CD4-positive, alpha-beta memory T cell (primary cell): ENCODE measurements at regions not wholly inside any gene's neighbourhood (a gene's known extent, or its start where the extent isn't known, plus 50 kb on each side); places are given as distances from the start of the nearest gene placed in this dataset.

ENCODE experiments used
- CTCF ChIA-PET: fragments of 350-600 bp; sonication (Branson Sonifier 250); formaldehyde crosslinking; loops from one replicate; lab custom pipeline; 2021; ENCODE audit warnings: inconsistent platforms; ENCODE audit not compliant: partially characterized antibody; lab: Charles Lee
- POLR2A ChIA-PET: fragments of 350-600 bp; sonication (Branson Sonifier 250); formaldehyde crosslinking; loops from one replicate; lab custom pipeline; 2021; ENCODE audit not compliant: partially characterized antibody; lab: Charles Lee
- DNase-seq, 5 donors: peaks; one replicate each; pipeline versions ENCODE4 v3.0.0 to v3.0.0-alpha.2; 2020 to 2022; ENCODE audit warnings: mixed read lengths in 1 of 5
- H3K27ac ChIP-seq: one replicate; pipeline ENCODE4 v1.7.0; 2013; ENCODE audit warnings: low read depth, low read length
- H3K27me3 ChIP-seq: 2 replicates; pipeline ENCODE4 v1.7.0; 2013; ENCODE audit warnings: mild to moderate bottlenecking, low read length, moderate library complexity; ENCODE audit not compliant: insufficient read depth
- H3K36me3 ChIP-seq: 2 replicates; pipeline ENCODE4 v1.7.0; 2013; ENCODE audit warnings: mild to moderate bottlenecking, low read length, moderate library complexity; ENCODE audit not compliant: insufficient read depth
- H3K4me1 ChIP-seq: 2 replicates; pipeline ENCODE4 v1.7.0; 2013; ENCODE audit warnings: mild to moderate bottlenecking, low read length, moderate library complexity; ENCODE audit not compliant: insufficient read depth
- H3K4me3 ChIP-seq, 2 donors: one replicate each; pipeline ENCODE4 v1.7.0; 2013; ENCODE audit warnings: low read length in 2 of 2, mild to moderate bottlenecking in 1 of 2
- H3K9me3 ChIP-seq, 2 donors: one replicate each; pipeline ENCODE4 v1.7.0; 2013; ENCODE audit warnings: low read length in 2 of 2, control low read depth in 1 of 2; ENCODE audit not compliant: control insufficient read depth in 1 of 2
- H3K27ac Mint-ChIP-seq, 7 donors: one replicate each; pipeline ENCODE4 v1.8.0; 2020 to 2021; ENCODE audit warnings: mixed read lengths in 7 of 7, mild to moderate bottlenecking in 6 of 7, inconsistent platforms in 3 of 7, moderate library complexity in 3 of 7
- H3K27me3 Mint-ChIP-seq, 2 donors: one replicate each; pipeline ENCODE4 v1.8.0; 2020 to 2021; ENCODE audit warnings: mixed read lengths in 2 of 2
- H3K36me3 Mint-ChIP-seq, 2 donors: one replicate each; pipeline ENCODE4 v1.8.0; 2020 to 2021; ENCODE audit warnings: mixed read lengths in 2 of 2, inconsistent platforms in 1 of 2, mild to moderate bottlenecking in 1 of 2
- H3K4me1 Mint-ChIP-seq, 4 donors: one replicate each; pipeline ENCODE4 v1.8.0; 2020 to 2021; ENCODE audit warnings: mixed read lengths in 4 of 4, mild to moderate bottlenecking in 1 of 4
- H3K4me3 Mint-ChIP-seq, 8 donors: one replicate each; pipeline ENCODE4 v1.8.0; 2020 to 2021; ENCODE audit warnings: mixed read lengths in 8 of 8, mild to moderate bottlenecking in 7 of 8, moderate library complexity in 6 of 8, inconsistent platforms in 3 of 8
- H3K9me3 Mint-ChIP-seq, 8 donors: one replicate each; pipeline ENCODE4 v1.8.0; 2020 to 2021; ENCODE audit warnings: mixed read lengths in 8 of 8, mild to moderate bottlenecking in 5 of 8, inconsistent platforms in 3 of 8, moderate library complexity in 1 of 8
- intact Hi-C: fragments of 100-400 bp; cut with micrococcal nuclease; formaldehyde crosslinking; loops from one replicate; pipeline ENCODE4 v1.15.1; 2023

DNA sequence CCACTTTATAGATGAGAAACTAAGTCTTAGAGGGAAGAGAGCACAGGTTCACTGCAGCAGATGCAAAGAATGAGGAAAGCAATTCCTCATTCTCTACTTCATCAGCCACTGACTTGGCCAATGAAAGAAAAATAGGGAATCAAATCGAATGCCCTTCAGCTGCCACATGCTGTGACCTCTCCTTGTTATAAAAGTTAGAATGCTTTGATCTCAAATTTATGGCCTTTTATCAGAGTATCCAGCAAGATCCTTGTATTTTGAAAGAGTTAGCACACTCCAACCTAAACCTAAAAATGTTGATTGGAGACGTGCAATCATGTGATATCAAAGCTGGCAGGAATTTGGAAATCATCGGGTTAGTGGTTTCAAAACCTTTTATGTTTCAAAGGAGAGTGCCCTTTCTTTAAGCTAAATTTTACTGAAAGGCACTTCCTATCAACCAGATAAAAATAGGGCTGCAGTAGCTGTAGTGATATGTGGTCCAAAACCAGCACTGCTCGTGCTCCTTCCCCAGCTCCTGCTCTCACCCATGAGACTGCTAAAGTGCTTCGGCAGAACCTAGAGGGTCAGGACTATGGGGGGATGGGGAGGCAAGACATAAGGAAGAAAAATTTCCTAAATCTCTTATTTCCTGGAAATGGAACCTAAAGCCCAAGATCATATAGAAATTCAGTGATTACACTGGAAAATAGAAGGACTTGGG lies 617.0 kb downstream of the PYDC2 start:
- CTCF ChIA-PET: no interaction called here
- no peak for DNase-seq
- H3K27me3 ChIP-seq: no peaks in the 10 kb centered on the region
- H3K4me1 ChIP-seq: no peaks in the 10 kb centered on the region
- Mint-ChIP-seq H3K27ac (no peak overlapping the region), H3K36me3 (no peaks in the 10 kb centered on the region), H3K9me3 (peaks cover 0 to 6% (median 4%) of the 10 kb centered on the region in 8 donors), H3K4me3 (no peak overlapping the region), H3K27me3 (no peaks in the 10 kb centered on the region), H3K4me1 (no peaks in the 10 kb centered on the region)
- POLR2A ChIA-PET: no interaction called here
- intact Hi-C loops: no loop called here
- no peak overlapping the region for H3K4me3 ChIP-seq
- H3K9me3 ChIP-seq: no peaks in the 10 kb centered on the region
- no peaks in the 10 kb centered on the region for H3K36me3 ChIP-seq
- no peak overlapping the region for H3K27ac ChIP-seq

DNA sequence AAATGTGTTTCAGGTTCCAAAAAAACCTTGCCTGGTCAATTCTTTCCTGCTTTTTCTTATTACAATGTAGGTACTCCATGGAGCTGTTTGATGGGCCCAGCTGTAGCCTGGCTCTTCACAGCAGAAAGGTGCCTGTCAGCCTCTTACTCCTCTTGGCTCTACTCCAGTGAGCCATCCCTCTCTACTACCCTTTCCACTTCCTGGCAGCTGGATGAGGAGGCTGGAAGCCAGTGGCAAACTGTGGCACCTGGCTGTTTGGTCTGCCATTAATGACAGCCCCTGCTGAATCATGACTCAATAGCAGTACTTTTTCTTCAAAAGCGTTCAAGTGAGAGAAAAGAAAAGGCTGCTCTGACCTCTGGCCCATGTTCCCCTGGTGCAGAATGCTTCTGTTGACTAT lies 618.1 kb downstream of the PYDC2 start:
- H3K4me3 Mint-ChIP-seq: no peak overlapping the region
- H3K27me3 Mint-ChIP-seq: no peaks in the 10 kb centered on the region
- peaks cover 0 to 6% (median 4%) of the 10 kb centered on the region in 8 donors for H3K9me3 Mint-ChIP-seq

DNA sequence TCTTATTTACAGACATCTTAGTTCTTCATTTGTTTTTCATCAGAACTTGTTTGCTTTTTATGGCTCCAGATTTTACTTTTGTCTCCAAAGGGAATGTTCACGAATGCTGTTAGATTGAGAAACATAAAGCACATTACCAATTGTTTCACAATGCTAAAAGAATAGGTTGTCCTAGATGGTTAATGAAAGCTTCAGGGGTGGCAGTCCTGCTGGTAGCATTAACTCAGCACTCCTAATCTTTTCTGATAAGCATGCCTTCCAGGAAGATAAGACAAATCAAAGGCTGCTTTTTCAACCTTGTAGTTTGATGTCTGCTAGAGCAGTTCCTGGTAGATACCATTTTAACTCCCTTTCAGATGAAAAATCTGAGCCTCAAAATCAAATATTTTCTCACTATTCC lies 619.4 kb downstream of the PYDC2 start:
- intact Hi-C loops: no loop called here

More for the DNA sequence above, 618.1 kb downstream of the PYDC2 start:
- intact Hi-C loops: no loop called here
- H3K36me3 Mint-ChIP-seq: no peaks in the 10 kb centered on the region
- Histone ChIP-seq H3K4me1 (no peaks in the 10 kb centered on the region), H3K27ac (no peak overlapping the region), H3K36me3 (no peaks in the 10 kb centered on the region), H3K4me3 (no peak overlapping the region), H3K27me3 (no peaks in the 10 kb centered on the region), H3K9me3 (no peaks in the 10 kb centered on the region)
- H3K4me1 Mint-ChIP-seq: no peaks in the 10 kb centered on the region
- no peak overlapping the region for H3K27ac Mint-ChIP-seq
- no peak for DNase-seq
- ChIA-PET CTCF (no interaction called here), POLR2A (no interaction called here)

GRCh38 chr3:192082730-192083660 lies 622.0 kb downstream of the PYDC2 start:
- H3K4me3 Mint-ChIP-seq: no peak overlapping the region
- no peaks in the 10 kb centered on the region for H3K4me1 ChIP-seq
- no peak overlapping the region for H3K27ac ChIP-seq
- peaks cover 0 to 11% (median 7%) of the 10 kb centered on the region in 8 donors for H3K9me3 Mint-ChIP-seq
- no peak for DNase-seq
- H3K9me3 ChIP-seq: no peaks in the 10 kb centered on the region
- H3K36me3 ChIP-seq: no peaks in the 10 kb centered on the region
- H3K27ac Mint-ChIP-seq: no peak overlapping the region
- no peaks in the 10 kb centered on the region for H3K27me3 Mint-ChIP-seq
- H3K4me3 ChIP-seq: no peak overlapping the region
- CTCF ChIA-PET: no interaction called here
- H3K4me1 Mint-ChIP-seq: no peaks in the 10 kb centered on the region
- H3K36me3 Mint-ChIP-seq: no peaks in the 10 kb centered on the region
- POLR2A ChIA-PET: no interaction called here
- no peaks in the 10 kb centered on the region for H3K27me3 ChIP-seq
- intact Hi-C loops: no loop called here

More for the DNA sequence above, 619.4 kb downstream of the PYDC2 start:
- Histone ChIP-seq H3K27ac (no peak overlapping the region), H3K4me1 (no peaks in the 10 kb centered on the region), H3K4me3 (no peak overlapping the region), H3K27me3 (no peaks in the 10 kb centered on the region), H3K36me3 (no peaks in the 10 kb centered on the region), H3K9me3 (no peaks in the 10 kb centered on the region)
- Mint-ChIP-seq H3K4me3 (no peak overlapping the region), H3K9me3 (peaks cover 0 to 9% (median 6%) of the 10 kb centered on the region in 8 donors), H3K36me3 (no peaks in the 10 kb centered on the region), H3K4me1 (no peaks in the 10 kb centered on the region), H3K27me3 (no peaks in the 10 kb centered on the region), H3K27ac (no peak overlapping the region)
- CTCF ChIA-PET: no interaction called here
- POLR2A ChIA-PET: no interaction called here
- DNase-seq: no peak
